Smooth muscle cell (in vitro differentiated cells): ENCODE measurements at regions not wholly inside any gene's neighbourhood (a gene's known extent, or its start where the extent isn't known, plus 50 kb on each side); places are given as distances from the start of the nearest gene placed in this dataset.
A peak's percentile ranks its signal among the peaks of the same experiment; 100 is the strongest.

ENCODE experiments used
- DNase-seq: peaks from one replicate; lab custom pipeline; 2025; ENCODE audit not compliant: unreplicated experiment; lab: John Stamatoyannopoulos, UW
- H2AFZ ChIP-seq: fragments of 200-600 bp; sonication (generic); 2 replicates; pipeline ENCODE4 v1.6.0; 2016; ENCODE audit warnings: antibody characterized with exemption, low read depth, mild to moderate bottlenecking
- H3F3A ChIP-seq: fragments of 200-600 bp; sonication (generic); 2 replicates; pipeline ENCODE4 v1.6.0; 2017; ENCODE audit warnings: antibody characterized with exemption, low read depth
- H3K27ac ChIP-seq: fragments of 200-600 bp; sonication (generic); 2 replicates; pipeline ENCODE4 v1.5.1; 2016; ENCODE audit warnings: low read depth, mild to moderate bottlenecking
- H3K27me3 ChIP-seq: fragments of 200-600 bp; sonication (generic); 2 replicates; pipeline ENCODE4 v1.6.1; 2016; ENCODE audit warnings: low read depth, mild to moderate bottlenecking
- H3K36me3 ChIP-seq: fragments of 200-600 bp; sonication (generic); 2 replicates; pipeline ENCODE4 v1.5.1; 2016; ENCODE audit warnings: low read depth
- H3K4me1 ChIP-seq: fragments of 200-600 bp; sonication (generic); 2 replicates; pipeline ENCODE4 v1.5.1; 2016; ENCODE audit warnings: low read depth
- H3K4me2 ChIP-seq: fragments of 200-600 bp; sonication (generic); 2 replicates; pipeline ENCODE4 v1.6.0; 2016; ENCODE audit warnings: mild to moderate bottlenecking
- H3K4me3 ChIP-seq: fragments of 200-600 bp; sonication (generic); 2 replicates; pipeline ENCODE4 v1.5.1; 2016; ENCODE audit warnings: mild to moderate bottlenecking
- H3K79me2 ChIP-seq: fragments of 200-600 bp; sonication (generic); 2 replicates; pipeline ENCODE4 v1.6.0; 2016; ENCODE audit warnings: low read depth, mild to moderate bottlenecking
- H3K9ac ChIP-seq: fragments of 200-600 bp; sonication (generic); 2 replicates; pipeline ENCODE4 v1.6.0; 2016; ENCODE audit warnings: low read depth
- H3K9me3 ChIP-seq: fragments of 200-600 bp; sonication (generic); replicated peaks from 2 replicates; pipeline ENCODE4 v1.5.1; 2016; ENCODE audit warnings: low read depth
- H4K20me1 ChIP-seq: fragments of 200-600 bp; sonication (generic); 2 replicates; pipeline ENCODE4 v1.6.0; 2016; ENCODE audit warnings: low read depth
- CTCF ChIP-seq: fragments of 200-600 bp; sonication (generic); IDR thresholded peaks from 2 replicates; pipeline ENCODE4 v1.5.1; 2017; ENCODE audit warnings: borderline replicate concordance, mild to moderate bottlenecking, antibody characterized with exemption; ENCODE audit not compliant: insufficient read depth, poor library complexity, severe bottlenecking
- WGBS: methylation state at CpG from one replicate; pipeline ENCODE4 v1.1.7; 2016; ENCODE audit warnings: low lambda C conversion rate; 5-methylcytosine and 5-hydroxymethylcytosine counted together

- H2AFZ ChIP-seq, result no peak overlapping the region
- no peaks in the 10 kb centered on the region for H3K36me3 ChIP-seq
- H3K27ac ChIP-seq, result no peak overlapping the region
- WGBS, result 96% methylated on average over 5 of the region's 5 CpGs
- H3K9me3 ChIP-seq, result no peaks in the 10 kb centered on the region
- no peaks in the 10 kb centered on the region for H3F3A ChIP-seq
- H3K27me3 ChIP-seq, result no peaks in the 10 kb centered on the region
- no peaks in the 10 kb centered on the region for H3K79me2 ChIP-seq
- no peaks in the 10 kb centered on the region for H3K4me1 ChIP-seq
- DNase-seq, result no peak
- H4K20me1 ChIP-seq, result no peaks in the 10 kb centered on the region
- no peak overlapping the region for H3K4me2 ChIP-seq
- no peak overlapping the region for H3K4me3 ChIP-seq
- TF ChIP-seq CTCF, result no peak
- H3K9ac ChIP-seq, result no peak overlapping the region
These were observed 170.0 kb upstream of the RPL34 start for GRCh38 chr4:108450236-108450898.

GRCh38 chr4:108449129-108449528 is 171.2 kb upstream of the RPL34 start:
- no peak overlapping the region for H3K9ac ChIP-seq
- no peak overlapping the region for H3K4me3 ChIP-seq
- no peaks in the 10 kb centered on the region for H3K9me3 ChIP-seq
- no peaks in the 10 kb centered on the region for H3K36me3 ChIP-seq
- H3K27me3 ChIP-seq, result no peaks in the 10 kb centered on the region
- no peak for TF ChIP-seq CTCF
- WGBS, result 96% methylated on average over 1 of the region's 1 CpG
- H3K27ac ChIP-seq, result no peak overlapping the region
- no peaks in the 10 kb centered on the region for H3K79me2 ChIP-seq
- no peak overlapping the region for H2AFZ ChIP-seq
- no peaks in the 10 kb centered on the region for H3F3A ChIP-seq
- DNase-seq, result no peak
- H4K20me1 ChIP-seq, result no peaks in the 10 kb centered on the region
- peak overlapping the region; percentile 26 for H3K4me2 ChIP-seq
- no peaks in the 10 kb centered on the region for H3K4me1 ChIP-seq

- DNase-seq, result no peak
- WGBS, result 52% methylated on average over 7 of the region's 7 CpGs
- no peak overlapping the region for H3K9ac ChIP-seq
- no peaks in the 10 kb centered on the region for H3K79me2 ChIP-seq
- no peaks in the 10 kb centered on the region for H4K20me1 ChIP-seq
- no peak overlapping the region for H3K27ac ChIP-seq
- H3K36me3 ChIP-seq, result no peaks in the 10 kb centered on the region
- H3K9me3 ChIP-seq, result no peaks in the 10 kb centered on the region
- no peaks in the 10 kb centered on the region for H3K4me1 ChIP-seq
- no peaks in the 10 kb centered on the region for H3K27me3 ChIP-seq
- H3F3A ChIP-seq, result no peaks in the 10 kb centered on the region
- no peak for TF ChIP-seq CTCF
- H3K4me2 ChIP-seq, result no peak overlapping the region
- H3K4me3 ChIP-seq, result no peak overlapping the region
- no peak overlapping the region for H2AFZ ChIP-seq
These were observed 173.8 kb upstream of the RPL34 start for GRCh38 chr4:108446556-108446955.

GRCh38 chr4:108445716-108446115 is 174.7 kb upstream of the RPL34 start:
- Histone ChIP-seq H2AFZ (no peak overlapping the region), H3K4me1 (no peaks in the 10 kb centered on the region), H3F3A (no peaks in the 10 kb centered on the region), H3K9ac (no peak overlapping the region), H3K36me3 (no peaks in the 10 kb centered on the region), H3K4me3 (no peak overlapping the region), H3K9me3 (no peaks in the 10 kb centered on the region), H3K27me3 (no peaks in the 10 kb centered on the region), H3K4me2 (no peak overlapping the region), H4K20me1 (no peaks in the 10 kb centered on the region), H3K79me2 (no peaks in the 10 kb centered on the region), H3K27ac (no peak overlapping the region)
- 79% methylated on average over 2 of the region's 2 CpGs for WGBS
- no peak for DNase-seq
- TF ChIP-seq CTCF, result no peak
